ENCODE measurements at regions not wholly inside any gene's neighbourhood (a gene's known extent, or its start where the extent isn't known, plus 50 kb on each side); places are given as distances from the start of the nearest gene placed in this dataset.
"Not testable (repeated sequence)": the region's sequence is repeated elsewhere in the genome, so short reads cannot be mapped to it uniquely, and the experiment has no call there.

GRCh38 chr21:33993286-33994231, 78.0 kb upstream of the ATP5PO start (continued):
- no peak for TF ChIP-seq BCL11A (IDR thresholded peaks at IDR 0.05; ENCODE audit: low read depth, low read length)
- TF ChIP-seq NFIC (IDR thresholded peaks at IDR 0.05; ENCODE audit: low read depth, low read length): no peak
- TF ChIP-seq SKIL (IDR thresholded peaks at IDR 0.05; ENCODE audit: low read depth, poor library complexity, severe bottlenecking): no peak
- TF ChIP-seq USF2 (IDR thresholded peaks at IDR 0.05; ENCODE audit: borderline replicate concordance, low read depth, low read length): no peak
- TF ChIP-seq FOXM1 (IDR thresholded peaks at IDR 0.05; ENCODE audit: low read depth, low read length): no peak
- TF ChIP-seq DPF2 (IDR thresholded peaks at IDR 0.05): no peak
- no peak for TF ChIP-seq TCF3 (IDR thresholded peaks at IDR 0.05; ENCODE audit: borderline replicate concordance, insufficient read depth, low read depth, low read length)

- 65% methylated on average over 2 of the region's 2 CpGs for WGBS (ENCODE audit: insufficient coverage, insufficient replicate concordance, low lambda C conversion rate, missing lambda C conversion rate)
- H3K79me2 ChIP-seq (ENCODE audit: control insufficient read depth, insufficient read depth, low read length); H3K27ac ChIP-seq (ENCODE audit: control insufficient read depth, insufficient read depth); H3K27me3 ChIP-seq (replicated peaks in 1 of 2; ENCODE audit: control insufficient read depth in 2 of 2, insufficient read depth in 2 of 2, low read length in 1 of 2); H3K4me2 ChIP-seq (ENCODE audit: control insufficient read depth, insufficient read depth); H3K4me3 ChIP-seq; FAIRE-seq; intact Hi-C loops (cut with micrococcal nuclease; ENCODE audit: unreplicated experiment); H4K20me1 ChIP-seq (ENCODE audit: control insufficient read depth, insufficient read depth); H3K9ac ChIP-seq (ENCODE audit: control insufficient read depth, insufficient read depth, low read length); DNase-seq (ENCODE audit: low read depth, low spot score); BruUV-seq (replicated peaks); H3K36me3 ChIP-seq (ENCODE audit: control insufficient read depth in 2 of 2, insufficient read depth in 2 of 2, low read length in 1 of 2); in situ Hi-C loops (cut with MboI); RAD21 ChIA-PET (ENCODE audit: unreplicated experiment); H2AFZ ChIP-seq (ENCODE audit: control insufficient read depth, low read depth, low read length); ATAC-seq; H3K4me1 ChIP-seq (ENCODE audit: control insufficient read depth, insufficient read depth, low read length): not testable (repeated sequence)
- H3K9me3 ChIP-seq (replicated peaks; ENCODE audit: control insufficient read depth, insufficient read depth, low read length): peaks cover 11% of the 10 kb centered on the region; the same call in 2 of the 3 replicates
- ChIA-PET POLR2A (interaction anchor here (0.7 to 1.3 kb wide), 2 partner anchors 9 to 25 kb away, joined by 3 to 4 read pairs; no protein-coding TSS in a partner anchor), SMC1A (ENCODE audit: uncharacterized antibody, unreplicated experiment) (interaction anchor here (0.7 to 2.4 kb wide), 2 partner anchors 27 to 108 kb away, joined by 3 to 7 read pairs; no protein-coding TSS in a partner anchor), CTCF (interaction anchor here (0.5 to 1.3 kb wide), 3 partner anchors 9 to 55 kb away, joined by 3 to 5 read pairs (median 3); no protein-coding TSS in a partner anchor)
- TF ChIP-seq KLF5 (IDR thresholded peaks at IDR 0.05; ENCODE audit: partially characterized antibody): peak; percentile 33
Observed at GRCh38 chr21:33992412-33992811, 76.8 kb upstream of the ATP5PO start.

All from GM12878 (cell line).